ENCODE measurements at regions not wholly inside any gene's neighbourhood (a gene's known extent, or its start where the extent isn't known, plus 50 kb on each side); places are given as distances from the start of the nearest gene placed in this dataset.
"Not testable (repeated sequence)": the region's sequence is repeated elsewhere in the genome, so short reads cannot be mapped to it uniquely, and the experiment has no call there.

DNA sequence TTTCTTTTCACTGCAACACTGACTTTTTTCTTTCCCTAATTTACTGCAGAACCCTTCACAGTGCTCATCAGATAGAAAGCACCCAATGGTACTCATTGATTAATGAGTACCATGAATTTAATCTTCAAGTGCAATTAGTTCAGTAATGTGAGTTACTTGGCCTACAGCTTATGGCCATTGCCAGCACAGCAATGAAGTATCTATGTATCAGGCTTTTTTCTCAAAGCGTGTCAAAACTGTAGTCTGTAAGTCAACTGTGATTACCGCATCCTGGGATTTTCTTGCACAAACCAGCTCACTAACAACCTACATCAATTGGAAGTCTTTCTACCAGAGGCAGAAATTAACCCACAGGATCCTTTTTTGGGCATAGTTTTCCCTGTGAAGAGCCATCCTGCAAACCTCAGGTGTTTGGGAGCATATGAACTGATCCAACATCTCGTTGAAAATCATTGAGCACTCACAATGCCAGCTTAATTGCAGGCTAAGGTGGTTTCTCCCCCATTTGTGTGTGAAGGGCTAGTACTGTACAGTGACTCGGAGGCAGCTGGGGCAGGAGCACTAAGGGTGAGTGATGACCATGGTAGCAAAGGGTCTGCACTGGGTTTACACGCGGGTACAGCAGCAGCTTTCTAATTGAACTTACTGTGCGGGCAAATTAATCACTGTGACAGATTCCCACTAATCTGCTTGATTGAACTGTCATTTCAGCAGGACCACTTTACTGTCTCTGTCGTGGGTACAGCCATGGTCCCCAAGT, 619.3 kb downstream of the SNAPC1 start:
- no peak for DNase-seq (ENCODE audit: low spot score)

DNA sequence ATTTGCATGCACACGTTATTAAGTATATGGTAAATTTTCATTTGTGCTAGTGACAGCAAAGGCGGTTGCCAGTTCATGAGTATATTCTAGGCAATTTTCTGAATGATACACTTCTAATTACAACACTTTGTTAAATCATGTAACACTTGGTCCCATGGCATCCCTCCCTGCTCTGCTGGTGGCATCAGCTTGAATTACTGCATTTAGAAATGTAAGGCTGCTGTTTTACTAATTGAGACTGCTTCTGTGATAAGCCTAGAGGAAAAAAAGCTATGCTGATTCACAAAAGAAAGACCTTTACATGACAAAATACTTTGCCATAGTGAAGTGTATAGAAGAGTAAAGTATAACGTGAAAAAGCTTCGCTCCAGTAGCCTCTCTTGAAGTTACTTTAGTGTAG, 636.1 kb downstream of the KCNH5 start:
- DNase-seq (ENCODE audit: low spot score), result no peak

DNA sequence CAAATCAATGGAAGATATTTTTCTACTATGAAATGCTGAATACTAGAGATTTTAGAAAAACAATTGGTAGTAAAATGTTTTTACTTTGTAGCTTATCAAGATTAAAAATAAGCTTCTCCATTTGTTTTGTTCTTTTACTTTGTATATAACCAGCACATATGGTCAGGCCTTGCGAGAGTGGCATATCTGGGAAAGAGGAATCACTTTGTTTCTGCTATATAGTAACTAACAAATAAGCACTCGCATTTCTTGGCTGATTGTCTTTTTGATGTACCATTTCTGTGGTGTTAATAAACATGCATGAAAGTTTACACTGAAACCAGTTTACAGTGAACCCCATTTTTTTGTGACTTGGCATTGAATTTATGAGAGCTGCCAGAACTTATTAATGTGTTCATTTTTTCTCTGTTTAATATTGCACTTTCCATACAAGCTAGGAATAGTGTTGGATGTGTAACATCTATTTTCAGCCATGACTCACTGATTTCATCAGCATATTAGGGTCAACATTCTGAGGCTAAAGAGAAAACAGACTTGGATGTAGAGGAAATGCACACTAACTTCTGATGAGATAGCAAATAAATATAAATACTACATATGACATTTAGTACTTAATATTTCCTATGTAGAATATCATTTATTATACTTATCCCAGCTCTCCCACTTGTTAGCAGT, 635.5 kb downstream of the KCNH5 start:
- no peak for DNase-seq (ENCODE audit: low spot score)

DNA sequence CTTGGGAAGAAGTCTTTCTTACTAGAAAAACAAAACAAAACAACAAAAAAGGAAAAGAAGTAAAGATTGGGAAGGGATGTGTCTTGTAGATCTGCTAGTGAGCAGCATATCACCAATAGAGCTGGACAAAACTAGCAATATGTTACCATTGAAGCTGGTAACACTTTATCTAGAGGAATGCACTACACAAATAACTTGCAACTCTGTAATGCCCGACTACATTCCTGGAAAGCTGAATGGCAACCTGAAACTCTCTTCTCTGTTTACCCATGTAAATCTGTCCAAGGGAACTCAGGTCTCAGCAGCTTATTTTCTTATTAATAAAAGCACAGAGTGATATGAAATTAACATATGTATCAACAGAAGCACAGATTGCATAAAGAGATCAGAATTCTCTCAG, 624.4 kb downstream of the KCNH5 start:
- no peak for DNase-seq (ENCODE audit: low spot score)

DNA sequence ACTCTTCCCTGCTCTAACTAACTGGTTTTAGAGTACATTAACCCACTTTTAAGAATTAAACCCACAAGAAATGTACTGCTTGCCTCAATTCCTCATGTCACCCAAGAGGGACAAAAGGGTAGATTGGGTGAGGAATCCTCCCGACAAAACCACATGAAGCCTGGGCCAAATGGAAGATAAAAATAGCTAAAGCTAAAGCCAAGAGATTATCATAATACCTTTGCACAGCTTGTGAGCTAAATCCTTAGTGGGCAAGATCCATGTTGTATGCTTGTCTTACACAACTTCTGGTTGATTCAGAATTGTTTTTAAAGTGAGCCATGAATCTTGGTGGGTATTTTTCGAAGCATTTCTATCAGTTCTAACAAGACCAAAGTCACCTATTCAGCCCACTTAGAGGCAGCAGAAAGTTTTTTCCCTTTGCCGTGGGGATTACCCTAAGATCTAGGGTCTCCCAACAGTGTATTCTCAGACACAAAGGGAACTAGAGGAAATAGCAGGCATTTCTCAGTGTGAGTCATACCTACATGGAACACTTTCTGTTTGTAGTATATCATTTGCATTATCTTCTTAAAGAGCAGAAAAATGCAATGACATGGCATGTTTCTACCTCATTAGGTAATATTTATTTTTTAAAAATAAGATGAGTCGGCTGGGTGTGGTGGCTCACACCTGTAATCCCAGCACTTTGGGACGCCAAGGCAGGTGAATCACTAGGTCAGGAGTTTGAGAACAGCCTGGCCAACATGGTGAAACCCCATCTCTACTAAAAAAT, 616.6 kb downstream of the KCNH5 start:
- no peak for DNase-seq (ENCODE audit: low spot score)

DNA sequence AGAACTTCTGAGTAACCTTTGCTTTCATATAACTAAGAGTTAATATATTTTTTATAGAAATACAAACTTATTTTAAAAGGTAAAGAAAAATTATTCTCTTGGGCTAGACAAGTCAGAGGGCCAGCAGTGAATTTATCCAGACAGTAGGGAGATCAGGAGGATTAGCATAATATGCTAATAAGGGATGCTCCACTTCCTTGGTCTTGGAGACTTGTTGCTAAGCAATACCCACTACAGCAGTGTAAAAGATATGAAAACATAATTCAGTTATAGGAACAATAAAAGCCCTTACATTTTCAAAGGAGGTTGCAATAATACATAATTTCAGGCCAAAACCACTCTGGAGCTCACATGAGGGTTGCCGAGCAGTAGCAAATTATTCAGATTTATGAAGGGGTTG, 615.6 kb downstream of the KCNH5 start:
- no peak for DNase-seq (ENCODE audit: low spot score)

DNA sequence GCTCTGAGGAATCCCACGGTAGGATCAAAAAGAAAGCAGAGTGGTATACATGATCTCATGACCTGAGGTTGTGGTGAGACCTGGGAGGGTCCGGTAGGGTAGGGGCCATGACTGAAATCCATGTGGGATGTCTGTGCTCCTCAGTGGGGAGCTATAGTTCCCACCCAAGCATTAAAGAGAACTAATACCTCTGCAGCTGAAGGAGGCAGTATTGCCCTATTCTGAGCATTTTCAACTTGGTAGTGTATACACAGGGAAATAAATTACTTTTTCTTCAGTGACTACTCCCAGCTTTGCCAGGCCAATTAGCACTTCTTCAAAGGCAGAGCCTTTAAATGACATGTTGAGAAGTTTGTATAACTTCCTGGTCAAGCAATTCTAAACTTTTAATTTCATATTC, 613.8 kb downstream of the KCNH5 start:
- DNase-seq (ENCODE audit: low spot score), result no peak

DNA sequence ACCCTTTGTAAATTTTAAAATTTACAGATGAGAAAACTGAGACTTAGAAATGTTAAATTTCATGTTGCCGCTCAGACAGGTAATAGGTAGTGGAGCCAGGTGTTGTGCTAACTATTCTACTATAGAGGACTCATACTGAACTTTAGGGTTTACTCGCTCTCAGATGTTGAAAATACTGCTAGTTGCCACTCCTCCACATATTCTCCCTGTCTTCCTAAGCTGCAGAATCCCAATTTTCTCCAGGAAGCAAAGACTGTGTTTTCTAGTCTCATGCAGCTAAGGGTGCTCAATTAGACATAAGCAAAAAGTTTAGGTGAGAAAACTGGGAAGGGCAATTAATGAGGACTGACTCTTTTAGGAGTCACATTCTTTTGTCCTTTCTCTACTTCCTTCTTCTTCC, 612.3 kb downstream of the KCNH5 start:
- DNase-seq (ENCODE audit: low spot score), result no peak

DNA sequence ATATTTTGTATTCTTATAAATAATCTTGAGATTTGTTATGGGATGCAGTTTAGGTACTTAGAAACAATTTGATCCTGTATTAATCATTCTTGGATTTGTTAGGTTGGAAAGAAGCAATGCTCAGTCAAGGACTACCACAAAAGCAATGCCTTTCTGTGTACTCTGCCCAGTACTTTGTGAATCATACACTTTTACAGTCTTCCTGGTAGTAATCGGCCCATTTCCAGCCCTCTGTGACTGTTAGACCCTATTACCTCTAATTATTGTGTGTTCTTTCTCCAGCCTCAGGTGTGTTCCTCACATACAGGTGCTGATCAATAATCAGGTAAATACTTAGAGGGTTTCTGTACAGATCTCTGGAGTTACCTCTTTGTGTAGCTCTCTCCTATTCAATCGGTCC, 609.0 kb downstream of the KCNH5 start:
- DNase-seq (ENCODE audit: low spot score), result no peak

DNA sequence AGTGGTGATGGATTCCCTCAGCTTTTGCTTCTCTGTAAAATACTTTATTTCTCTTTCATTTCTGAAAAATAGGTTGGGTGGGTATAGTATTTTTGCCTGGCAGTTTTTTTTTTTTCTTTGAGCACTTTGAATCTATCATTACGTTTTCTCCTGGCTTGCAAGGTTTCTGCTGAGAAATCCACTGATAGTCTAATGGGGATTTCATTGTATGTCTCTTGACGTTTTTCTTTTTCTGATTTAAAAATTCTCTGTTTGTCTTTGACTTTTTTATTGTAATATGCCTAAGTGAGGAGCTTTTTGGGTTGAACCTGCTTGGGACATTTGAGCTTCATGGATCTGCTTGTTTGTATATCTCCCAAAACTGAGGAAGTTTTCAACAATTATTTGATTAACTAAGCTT, 606.0 kb downstream of the KCNH5 start:
- DNase-seq (ENCODE audit: low spot score), result no peak

DNA sequence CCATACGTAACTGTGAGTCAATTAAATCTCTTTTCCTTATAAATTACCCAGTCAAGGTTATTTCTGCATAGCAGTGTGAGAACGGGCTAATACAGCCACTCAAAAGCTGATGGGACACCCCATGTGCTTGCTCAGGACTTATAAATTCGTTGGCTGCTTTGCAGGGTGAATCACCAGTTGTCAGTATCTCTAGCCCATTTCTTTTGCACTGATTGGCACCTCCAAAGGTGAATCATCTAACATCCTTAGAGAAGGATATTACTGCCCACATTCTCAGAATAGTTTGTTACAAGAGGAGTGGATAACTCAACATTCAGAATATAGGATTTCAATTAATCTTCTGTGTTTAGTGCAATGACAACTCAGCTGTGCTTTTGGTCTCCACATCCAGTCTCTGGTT, 601.5 kb downstream of the KCNH5 start:
- no peak for DNase-seq (ENCODE audit: low spot score)

DNA sequence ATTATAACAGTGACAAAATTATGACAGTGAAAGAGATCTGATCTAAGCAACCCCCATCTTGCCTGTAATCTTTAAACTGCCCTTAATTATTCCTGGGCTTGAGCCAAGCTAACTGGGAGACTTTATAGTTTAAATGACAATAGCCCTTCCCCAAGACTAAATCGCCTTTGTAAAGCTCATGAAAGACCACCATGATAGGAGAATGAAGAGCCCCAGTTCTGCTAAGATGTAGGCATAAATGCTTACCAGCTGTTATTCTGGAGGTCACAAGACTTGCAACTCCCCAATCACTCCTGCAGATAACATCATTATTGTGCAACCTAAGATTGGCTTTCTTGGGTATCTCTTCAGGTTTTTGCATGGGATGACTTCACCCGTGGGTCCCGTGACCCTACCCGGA, 599.7 kb downstream of the KCNH5 start:
- DNase-seq (ENCODE audit: low spot score), result no peak

DNA sequence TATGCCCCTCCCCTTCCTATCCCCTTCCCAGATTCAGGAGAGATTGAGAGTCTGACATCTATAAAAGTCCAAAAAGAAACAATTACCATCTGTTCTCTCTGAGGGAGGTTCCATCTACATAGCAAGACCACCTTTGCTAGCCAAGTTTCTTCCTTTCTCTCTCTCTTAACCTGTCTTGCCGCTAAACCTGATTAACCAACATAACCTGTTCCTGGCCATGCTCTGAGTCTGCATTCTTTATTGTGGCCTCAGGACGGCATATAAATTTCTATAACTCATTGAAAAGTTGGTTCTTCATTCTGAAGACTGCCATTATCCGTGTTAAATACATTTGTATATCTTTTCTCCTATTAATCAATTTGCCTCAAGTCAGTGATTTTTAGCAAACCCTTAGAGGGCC, 594.0 kb downstream of the KCNH5 start:
- DNase-seq (ENCODE audit: low spot score), result no peak

DNA sequence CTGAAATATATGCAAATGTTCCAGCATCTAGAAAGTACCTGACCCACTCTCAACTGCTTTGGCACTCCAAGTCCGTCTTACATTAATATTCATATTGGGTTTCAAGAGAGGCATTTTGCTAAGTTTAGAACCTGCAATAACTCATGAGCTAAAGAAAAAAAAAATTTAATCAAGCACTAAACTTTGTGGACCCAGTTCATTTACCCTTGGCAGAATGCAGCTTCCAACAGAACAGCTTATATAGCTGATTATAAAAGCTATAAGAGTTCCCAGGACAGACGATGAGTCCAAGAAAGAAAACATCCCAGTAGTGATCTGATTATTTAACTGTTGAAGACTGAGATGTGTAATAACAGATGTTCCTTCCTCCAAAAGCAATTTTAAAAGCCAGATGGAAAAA, 592.0 kb downstream of the KCNH5 start:
- no peak for DNase-seq (ENCODE audit: low spot score)

DNA sequence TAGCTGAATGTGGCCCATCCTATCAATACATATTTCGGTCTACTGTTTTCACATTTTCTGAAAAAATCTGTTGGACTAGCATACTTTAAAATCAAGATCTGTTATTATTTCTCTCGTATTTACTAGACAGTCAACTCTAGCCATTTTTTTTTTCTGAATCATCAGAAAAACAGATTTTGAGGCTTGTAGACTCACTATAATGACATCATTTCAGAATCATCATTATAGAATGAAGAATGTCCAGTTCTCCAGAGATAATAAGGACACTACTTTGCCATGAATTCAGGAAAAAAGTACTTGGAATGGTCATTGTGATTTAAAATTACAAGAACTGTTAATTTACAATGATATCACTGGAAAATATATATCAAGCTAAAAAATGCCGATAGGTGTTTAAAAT, 589.8 kb downstream of the KCNH5 start:
- DNase-seq (ENCODE audit: low spot score), result no peak

DNA sequence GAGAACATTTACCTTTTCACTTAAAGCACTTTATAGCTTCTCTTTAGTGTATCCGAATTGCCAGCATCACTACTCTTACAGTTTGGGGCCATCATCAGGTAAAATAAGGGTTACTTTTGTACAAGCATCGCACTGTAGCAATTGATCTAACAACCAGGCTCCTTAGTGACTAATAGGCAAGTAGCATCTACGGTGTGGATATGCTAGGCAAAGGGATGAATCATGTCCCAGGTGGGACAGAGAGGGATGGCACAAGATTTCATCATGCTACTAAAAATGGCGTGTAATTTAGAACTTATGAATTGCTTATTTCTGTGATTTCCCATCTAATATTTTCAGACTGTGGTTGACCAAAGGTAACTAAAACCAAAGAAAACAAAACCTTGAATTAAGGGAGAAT, 582.3 kb downstream of the KCNH5 start:
- no peak for DNase-seq (ENCODE audit: low spot score)

DNA sequence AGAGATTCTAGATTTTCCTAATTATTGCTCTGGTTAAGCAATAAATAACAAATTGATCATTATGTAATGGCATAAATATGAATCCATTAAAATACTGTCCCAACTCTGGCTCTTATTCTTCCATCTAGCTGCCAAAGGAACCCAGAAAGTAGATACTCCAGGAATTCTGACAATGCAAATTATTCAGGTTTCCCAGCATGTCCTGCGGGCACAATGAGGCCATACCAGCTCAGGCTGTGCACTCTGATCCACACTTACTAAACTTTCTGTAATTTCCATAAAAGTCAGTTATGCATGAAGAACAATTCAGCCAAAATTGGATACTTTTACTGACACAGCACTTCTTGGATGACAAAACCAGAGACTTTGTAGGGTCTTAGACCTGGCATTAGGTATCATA, 576.3 kb downstream of the KCNH5 start:
- no peak for DNase-seq (ENCODE audit: low spot score)

DNA sequence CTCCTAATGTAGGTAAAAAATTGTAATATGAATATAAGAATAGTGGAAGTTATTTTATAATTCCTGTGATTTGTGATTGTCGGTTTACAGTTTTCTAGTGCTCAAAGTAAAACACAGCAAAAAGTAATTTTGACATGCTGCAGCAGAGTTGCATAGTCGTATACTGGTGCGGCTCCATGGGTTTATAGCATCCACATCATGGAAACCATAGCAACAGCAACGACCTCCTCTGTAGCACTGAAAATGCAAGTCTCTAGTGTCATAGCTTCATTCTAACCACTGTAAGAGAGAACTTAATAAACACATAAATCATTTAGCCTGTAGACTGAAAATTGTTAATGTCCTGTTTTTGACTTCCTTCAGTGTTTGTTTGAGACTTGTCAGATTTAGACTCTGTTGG, 574.3 kb downstream of the KCNH5 start:
- DNase-seq (ENCODE audit: low spot score), result no peak

DNA sequence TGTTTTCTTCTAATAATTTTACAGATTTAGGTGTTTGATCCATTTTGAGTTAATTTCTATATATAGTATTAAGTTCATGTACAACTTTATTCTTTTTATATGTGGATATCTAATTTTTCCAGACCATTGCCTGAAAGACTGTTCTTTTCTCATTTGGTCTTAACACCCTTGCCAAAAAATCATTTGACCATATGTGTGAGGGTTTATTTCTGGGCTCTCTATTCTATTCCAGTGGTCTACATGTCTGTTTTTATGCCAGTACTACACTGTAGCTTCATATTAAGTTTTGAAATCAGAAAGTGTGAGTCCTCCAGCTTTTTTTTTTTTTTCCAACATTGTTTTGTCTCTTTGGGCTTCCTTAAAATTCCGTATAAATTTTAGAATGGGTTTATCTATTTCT, 554.1 kb downstream of the KCNH5 start:
- DNase-seq (ENCODE audit: low spot score), result no peak

DNA sequence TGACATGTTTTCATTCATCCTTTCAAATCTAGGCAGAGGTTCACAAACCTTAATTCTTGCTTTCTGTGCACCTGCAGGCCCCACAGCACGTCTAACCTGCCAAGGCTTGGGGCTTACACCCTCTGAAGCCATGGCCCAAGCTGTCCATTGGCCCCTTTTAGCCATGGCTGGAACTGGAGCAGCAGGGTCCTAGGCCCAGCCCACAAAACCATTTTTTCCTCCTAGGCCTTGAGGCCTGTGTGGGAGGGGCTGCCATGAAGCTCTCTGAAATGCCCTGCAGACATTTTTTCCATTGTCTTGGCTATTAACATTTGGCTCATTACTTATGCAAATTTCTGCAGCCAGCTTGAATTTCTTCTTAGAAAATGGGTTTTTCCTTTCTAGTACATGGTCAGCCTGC, 547.5 kb downstream of the KCNH5 start:
- no peak for DNase-seq (ENCODE audit: low spot score)

DNA sequence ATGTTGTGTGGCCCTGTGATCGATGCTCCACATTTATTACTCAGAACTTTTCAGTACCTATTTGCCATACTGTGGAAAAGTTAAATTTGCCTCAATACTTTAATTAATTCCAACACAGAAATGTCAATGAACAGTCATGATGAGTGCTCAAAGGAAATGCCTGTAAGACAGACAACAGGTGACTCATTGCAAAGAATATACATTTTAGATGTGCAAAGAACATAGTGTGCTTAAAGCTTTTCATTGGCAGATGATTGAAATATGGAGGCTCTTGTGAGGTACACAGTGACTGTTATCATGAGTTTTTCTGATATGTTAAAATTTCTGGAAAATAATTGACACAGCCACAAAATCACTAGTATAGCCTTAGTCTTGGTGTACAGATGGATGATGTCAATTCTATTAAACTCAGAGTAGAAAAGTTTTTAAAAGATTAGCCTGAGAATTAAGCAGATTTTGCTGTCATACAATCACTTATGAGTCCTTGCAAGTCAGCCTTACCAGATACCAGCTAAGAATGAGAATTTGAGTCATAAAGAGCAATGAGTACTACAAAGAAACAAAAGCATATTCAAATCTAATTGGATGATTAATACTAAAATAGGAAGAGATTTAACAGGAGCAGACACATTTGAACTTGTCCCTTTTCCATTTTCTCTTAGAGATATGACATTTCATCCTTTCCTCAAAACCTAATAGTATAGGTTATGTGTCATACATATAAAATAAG, 544.1 kb downstream of the KCNH5 start:
- no peak for DNase-seq (ENCODE audit: low spot score)

DNA sequence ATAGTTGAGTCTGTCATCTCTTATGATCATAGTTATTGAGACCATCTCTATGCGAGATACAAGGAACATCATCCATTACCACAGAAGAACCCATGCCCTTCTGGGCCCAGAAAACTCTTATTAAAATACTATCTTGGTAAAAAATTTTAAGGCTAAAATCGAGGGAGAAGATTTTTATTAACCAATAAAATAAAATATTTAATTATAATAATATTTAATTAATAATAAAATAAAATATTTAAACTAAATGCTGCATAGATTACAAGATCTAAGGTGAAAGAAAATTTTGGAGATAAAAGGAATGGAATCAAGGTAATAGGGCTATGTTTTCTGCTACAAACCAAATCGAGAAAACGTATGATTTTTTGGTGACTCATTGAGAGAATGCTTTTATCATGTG, 540.2 kb downstream of the KCNH5 start:
- no peak for DNase-seq (ENCODE audit: low spot score)

DNA sequence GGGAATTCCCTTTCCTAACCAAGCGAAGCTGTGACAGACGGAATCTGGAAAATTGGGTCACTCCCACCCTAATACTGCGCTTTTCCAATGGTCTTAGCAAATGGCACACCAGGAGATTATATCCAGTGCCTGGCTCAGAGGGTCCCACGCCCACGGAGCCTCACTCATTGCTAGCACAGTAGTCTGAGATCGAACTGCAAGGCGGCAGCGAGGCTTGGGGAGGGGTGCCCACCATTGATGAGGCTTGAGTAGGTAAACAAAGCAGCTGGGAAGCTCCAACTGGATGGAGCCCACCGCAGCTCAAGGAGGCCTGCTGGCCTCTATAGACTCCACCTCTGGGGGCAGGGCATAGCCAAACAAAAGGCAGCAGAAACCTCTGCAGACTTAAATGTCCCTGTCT, 523.9 kb downstream of the KCNH5 start:
- not testable (repeated sequence) for DNase-seq (ENCODE audit: low spot score)

Measured in HuH-7 (cell line).